ENCODE measurements at regions not wholly inside any gene's neighbourhood (a gene's known extent, or its start where the extent isn't known, plus 50 kb on each side); places are given as distances from the start of the nearest gene placed in this dataset.

DNA sequence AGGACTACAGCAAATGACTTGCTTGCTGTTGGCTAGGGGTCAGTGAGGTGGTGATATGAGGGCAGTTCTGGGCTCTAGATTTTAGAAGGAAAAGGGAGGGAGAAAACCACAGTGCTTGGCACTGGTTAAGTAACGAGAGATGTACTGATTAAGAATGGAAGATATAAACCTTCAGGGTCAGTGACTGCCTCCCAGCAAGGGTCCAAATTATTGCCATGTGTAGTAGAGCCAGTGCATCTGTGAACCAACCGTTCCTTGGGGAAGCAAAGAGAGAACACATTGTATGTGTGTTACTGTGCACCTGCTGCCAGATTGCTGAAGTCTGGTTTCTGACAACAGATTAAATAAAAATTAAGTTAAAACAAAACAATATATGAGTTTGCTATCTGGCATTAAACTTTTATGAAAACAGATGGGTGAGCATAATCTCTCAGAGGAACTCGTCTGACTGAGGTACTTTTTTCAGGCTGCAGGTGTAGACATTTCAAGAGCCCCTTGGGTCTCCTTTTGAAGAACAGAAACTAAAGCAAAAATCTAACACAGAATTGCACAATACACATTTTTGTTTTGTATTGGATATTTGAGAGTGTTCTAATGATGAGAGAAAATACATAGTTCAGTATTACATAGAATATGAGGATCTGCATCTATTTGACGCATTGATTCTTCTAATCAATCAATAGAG is 1120.6 kb downstream of the SORCS3 start:
- Histone ChIP-seq H3K27ac (ENCODE audit: low read length) (no peak overlapping the region), H3K36me3 (ENCODE audit: control insufficient read depth, insufficient read depth, low read length) (no peaks in the 10 kb centered on the region), H3K4me3 (ENCODE audit: low read depth in 2 of 2, low read length in 2 of 2) (no peak overlapping the region), H3K4me1 (ENCODE audit: control insufficient read depth, insufficient read depth, low read length) (no peaks in the 10 kb centered on the region), H3K9me3 (ENCODE audit: control insufficient read depth, insufficient read depth, low read depth, low read length) (no peaks in the 10 kb centered on the region), H3K27me3 (ENCODE audit: control insufficient read depth, insufficient read depth, low read length) (no peaks in the 10 kb centered on the region)
- in situ Hi-C loops (cut with HindIII; ENCODE audit: low pct_unique_long_range_greater_than_20kb, low sequenced_read_pairs) (no loop called here), intact Hi-C loops (cut with micrococcal nuclease; ENCODE audit: unreplicated experiment) (no loop called here)
- no peak for ATAC-seq
- TF ChIP-seq POLR2AphosphoS5 (IDR thresholded peaks at IDR 0.05; ENCODE audit: low read depth, low read length) = no peak
- TF ChIP-seq, protein P1, sequence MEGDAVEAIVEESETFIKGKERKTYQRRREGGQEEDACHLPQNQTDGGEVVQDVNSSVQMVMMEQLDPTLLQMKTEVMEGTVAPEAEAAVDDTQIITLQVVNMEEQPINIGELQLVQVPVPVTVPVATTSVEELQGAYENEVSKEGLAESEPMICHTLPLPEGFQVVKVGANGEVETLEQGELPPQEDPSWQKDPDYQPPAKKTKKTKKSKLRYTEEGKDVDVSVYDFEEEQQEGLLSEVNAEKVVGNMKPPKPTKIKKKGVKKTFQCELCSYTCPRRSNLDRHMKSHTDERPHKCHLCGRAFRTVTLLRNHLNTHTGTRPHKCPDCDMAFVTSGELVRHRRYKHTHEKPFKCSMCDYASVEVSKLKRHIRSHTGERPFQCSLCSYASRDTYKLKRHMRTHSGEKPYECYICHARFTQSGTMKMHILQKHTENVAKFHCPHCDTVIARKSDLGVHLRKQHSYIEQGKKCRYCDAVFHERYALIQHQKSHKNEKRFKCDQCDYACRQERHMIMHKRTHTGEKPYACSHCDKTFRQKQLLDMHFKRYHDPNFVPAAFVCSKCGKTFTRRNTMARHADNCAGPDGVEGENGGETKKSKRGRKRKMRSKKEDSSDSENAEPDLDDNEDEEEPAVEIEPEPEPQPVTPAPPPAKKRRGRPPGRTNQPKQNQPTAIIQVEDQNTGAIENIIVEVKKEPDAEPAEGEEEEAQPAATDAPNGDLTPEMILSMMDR (IDR thresholded peaks at IDR 0.05) = no peak
- no peak for DNase-seq (ENCODE audit: low read depth, low spot score)
- BruUV-seq (replicated peaks) = no TSS peak
- ChIA-PET CTCF (no interaction called here), POLR2A (no interaction called here)

DNA sequence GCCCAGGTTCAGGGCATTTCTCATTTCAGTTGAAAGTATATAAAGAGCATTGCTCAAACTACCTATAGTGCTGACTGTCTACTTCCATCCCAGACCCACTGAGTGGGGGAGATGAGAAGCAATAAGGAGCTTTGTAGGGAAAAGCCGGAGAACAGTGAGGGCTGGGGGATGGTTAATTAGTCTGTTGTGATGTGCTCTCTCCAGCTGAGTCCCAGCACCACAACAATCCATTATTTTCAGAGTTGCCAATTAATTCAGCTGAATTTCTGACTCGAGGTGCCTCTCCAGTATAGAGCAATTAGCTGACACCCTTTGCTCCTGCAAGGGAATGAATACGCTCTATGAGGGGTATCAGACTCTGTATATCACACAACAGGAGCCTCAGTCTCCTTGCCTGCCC is 1118.6 kb downstream of the SORCS3 start:
- DNase-seq (ENCODE audit: low read depth, low spot score) (no peak), ATAC-seq (no peak)
- no peaks in the 10 kb centered on the region for H3K27me3 ChIP-seq (ENCODE audit: control insufficient read depth, insufficient read depth, low read length)
- H3K9me3 ChIP-seq (ENCODE audit: control insufficient read depth, insufficient read depth, low read depth, low read length) = no peaks in the 10 kb centered on the region
- no peak overlapping the region for H3K27ac ChIP-seq (ENCODE audit: low read length)
- no peak for TF ChIP-seq TCF7L2 (IDR thresholded peaks at IDR 0.05; ENCODE audit: low read depth, low read length)
- TF ChIP-seq, protein P2, sequence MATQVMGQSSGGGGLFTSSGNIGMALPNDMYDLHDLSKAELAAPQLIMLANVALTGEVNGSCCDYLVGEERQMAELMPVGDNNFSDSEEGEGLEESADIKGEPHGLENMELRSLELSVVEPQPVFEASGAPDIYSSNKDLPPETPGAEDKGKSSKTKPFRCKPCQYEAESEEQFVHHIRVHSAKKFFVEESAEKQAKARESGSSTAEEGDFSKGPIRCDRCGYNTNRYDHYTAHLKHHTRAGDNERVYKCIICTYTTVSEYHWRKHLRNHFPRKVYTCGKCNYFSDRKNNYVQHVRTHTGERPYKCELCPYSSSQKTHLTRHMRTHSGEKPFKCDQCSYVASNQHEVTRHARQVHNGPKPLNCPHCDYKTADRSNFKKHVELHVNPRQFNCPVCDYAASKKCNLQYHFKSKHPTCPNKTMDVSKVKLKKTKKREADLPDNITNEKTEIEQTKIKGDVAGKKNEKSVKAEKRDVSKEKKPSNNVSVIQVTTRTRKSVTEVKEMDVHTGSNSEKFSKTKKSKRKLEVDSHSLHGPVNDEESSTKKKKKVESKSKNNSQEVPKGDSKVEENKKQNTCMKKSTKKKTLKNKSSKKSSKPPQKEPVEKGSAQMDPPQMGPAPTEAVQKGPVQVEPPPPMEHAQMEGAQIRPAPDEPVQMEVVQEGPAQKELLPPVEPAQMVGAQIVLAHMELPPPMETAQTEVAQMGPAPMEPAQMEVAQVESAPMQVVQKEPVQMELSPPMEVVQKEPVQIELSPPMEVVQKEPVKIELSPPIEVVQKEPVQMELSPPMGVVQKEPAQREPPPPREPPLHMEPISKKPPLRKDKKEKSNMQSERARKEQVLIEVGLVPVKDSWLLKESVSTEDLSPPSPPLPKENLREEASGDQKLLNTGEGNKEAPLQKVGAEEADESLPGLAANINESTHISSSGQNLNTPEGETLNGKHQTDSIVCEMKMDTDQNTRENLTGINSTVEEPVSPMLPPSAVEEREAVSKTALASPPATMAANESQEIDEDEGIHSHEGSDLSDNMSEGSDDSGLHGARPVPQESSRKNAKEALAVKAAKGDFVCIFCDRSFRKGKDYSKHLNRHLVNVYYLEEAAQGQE (IDR thresholded peaks at IDR 0.05; ENCODE audit: insufficient read depth in 1 of 2, low read depth in 2 of 2, low read length in 1 of 2) = no peak
- no peak for TF ChIP-seq SIN3A (IDR thresholded peaks at IDR 0.05; ENCODE audit: borderline replicate concordance, insufficient read depth, low read depth, low read length)
- TF ChIP-seq, protein P1 (IDR thresholded peaks at IDR 0.05) = no peak
- TF ChIP-seq POLR2AphosphoS5 (IDR thresholded peaks at IDR 0.05; ENCODE audit: low read depth, low read length) = no peak
- in situ Hi-C loops (cut with HindIII; ENCODE audit: low pct_unique_long_range_greater_than_20kb, low sequenced_read_pairs) (no loop called here), intact Hi-C loops (cut with micrococcal nuclease; ENCODE audit: unreplicated experiment) (no loop called here)
- POLR2A ChIA-PET = no interaction called here
- no peaks in the 10 kb centered on the region for H3K36me3 ChIP-seq (ENCODE audit: control insufficient read depth, insufficient read depth, low read length)
- no peaks in the 10 kb centered on the region for H3K4me1 ChIP-seq (ENCODE audit: control insufficient read depth, insufficient read depth, low read length)
- H3K4me3 ChIP-seq (ENCODE audit: low read depth in 2 of 2, low read length in 2 of 2) = no peak overlapping the region
- no TSS peak for BruUV-seq (replicated peaks)
- CTCF ChIA-PET = no interaction called here

All from Panc1 (cell line).